Neural cell (in vitro differentiated cells): ENCODE measurements at regions not wholly inside any gene's neighbourhood (a gene's known extent, or its start where the extent isn't known, plus 50 kb on each side); places are given as distances from the start of the nearest gene placed in this dataset.

Experiments used
- H2AFZ ChIP-seq: fragments of 200-600, 300-800 bp; sonication (generic), shearing (Covaris generic); 2 replicates; pipeline ENCODE4 v1.6.0; 2014; ENCODE audit warnings: low read depth, mild to moderate bottlenecking, antibody characterized with exemption, low read length, moderate library complexity
- H3F3A ChIP-seq: fragments of 200-600 bp; shearing (Covaris generic); 2 replicates; pipeline ENCODE4 v1.6.1; 2016; ENCODE audit warnings: mild to moderate bottlenecking, moderate library complexity, mixed read lengths, antibody characterized with exemption, low read length; ENCODE audit not compliant: insufficient read depth, poor library complexity, severe bottlenecking
- H3K27ac ChIP-seq: fragments of 200-600, 300-800 bp; sonication (generic), shearing (Covaris generic); 2 replicates; pipeline ENCODE4 v1.5.1; 2014; ENCODE audit warnings: mild to moderate bottlenecking, low read length, moderate library complexity
- H3K27me3 ChIP-seq: fragments of 300-800, 200-600 bp; sonication (generic), shearing (Covaris generic); 2 replicates; pipeline ENCODE4 v1.6.0; 2014; ENCODE audit warnings: mild to moderate bottlenecking, low read depth, low read length, moderate library complexity; ENCODE audit not compliant: insufficient read depth
- H3K36me3 ChIP-seq: fragments of 300-800, 200-600 bp; sonication (generic), shearing (Covaris generic); 2 replicates; pipeline ENCODE4 v1.5.1; 2014; ENCODE audit warnings: mild to moderate bottlenecking, antibody characterized with exemption, low read length, moderate library complexity; ENCODE audit not compliant: insufficient read depth
- H3K4me2 ChIP-seq: fragments of 300-800, 200-600 bp; sonication (generic), shearing (Covaris generic); 2 replicates; pipeline ENCODE4 v1.6.0; 2014; ENCODE audit warnings: mild to moderate bottlenecking, low read length
- H3K4me3 ChIP-seq: fragments of 300-800, 200-600 bp; sonication (generic), shearing (Covaris generic); 2 replicates; pipeline ENCODE4 v1.5.1; 2014; ENCODE audit warnings: mild to moderate bottlenecking, low read length, moderate library complexity
- H3K79me2 ChIP-seq: fragments of 200-600 bp; shearing (Covaris generic); replicated peaks from 2 replicates; pipeline ENCODE4 v1.6.0; 2014; ENCODE audit warnings: mild to moderate bottlenecking, low read length, moderate library complexity; ENCODE audit not compliant: insufficient read depth
- H3K9ac ChIP-seq: fragments of 300-800, 200-600 bp; sonication (generic), shearing (Covaris generic); 2 replicates; pipeline ENCODE4 v1.6.1; 2016; ENCODE audit warnings: mild to moderate bottlenecking, low read length, mixed read lengths
- H3K9me2 ChIP-seq: fragments of 200-600 bp; shearing (Covaris generic); 2 replicates; pipeline ENCODE4 v1.6.1; 2016; ENCODE audit warnings: mild to moderate bottlenecking, low read length, mixed read lengths; ENCODE audit not compliant: insufficient read depth
- H3K9me3 ChIP-seq: fragments of 200-600, 300-800 bp; sonication (generic), shearing (Covaris generic); 2 replicates; pipeline ENCODE4 v1.6.1; 2016; ENCODE audit warnings: mild to moderate bottlenecking, mixed run types, low read length, moderate library complexity, mixed read lengths
- H4K20me1 ChIP-seq: fragments of 200-600 bp; shearing (Covaris generic); 2 replicates; pipeline ENCODE4 v1.6.1; 2016; ENCODE audit warnings: mild to moderate bottlenecking, mixed run types; ENCODE audit not compliant: insufficient read depth
- CTCF ChIP-seq: fragments of 450-650 bp; IDR thresholded peaks from 2 replicates; pipeline ENCODE4 v1.5.1; 2014; ENCODE audit warnings: antibody characterized with exemption, mild to moderate bottlenecking, moderate library complexity; ENCODE audit not compliant: poor library complexity, severe bottlenecking
- EP300 ChIP-seq: fragments of 450-650 bp; conservative IDR thresholded peaks from 2 replicates; pipeline ENCODE4 v1.6.1; 2014; ENCODE audit warnings: antibody characterized with exemption, mild to moderate bottlenecking, moderate library complexity; ENCODE audit not compliant: poor library complexity, severe bottlenecking
- EZH2 ChIP-seq: fragments of 200-600, 300-800 bp; shearing (Covaris generic), sonication (generic); IDR thresholded peaks from 2 replicates; pipeline ENCODE4 v1.6.1; 2014; ENCODE audit warnings: antibody characterized with exemption, low read length, borderline replicate concordance, mild to moderate bottlenecking; ENCODE audit not compliant: insufficient read depth, poor library complexity, severe bottlenecking
- MXI1 ChIP-seq: fragments of 450-650 bp; conservative IDR thresholded peaks from 2 replicates; pipeline ENCODE4 v1.6.1; 2014; ENCODE audit warnings: antibody characterized with exemption, mild to moderate bottlenecking; ENCODE audit not compliant: poor library complexity, severe bottlenecking
- POLR2AphosphoS5 ChIP-seq: IDR thresholded peaks from 2 replicates; pipeline ENCODE4 v1.6.1; 2012
- RAD21 ChIP-seq: fragments of 450-650 bp; conservative IDR thresholded peaks from 2 replicates; pipeline ENCODE4 v1.6.1; 2014; ENCODE audit warnings: antibody characterized with exemption, mild to moderate bottlenecking, moderate library complexity
- REST ChIP-seq: IDR thresholded peaks from 2 replicates; pipeline ENCODE4 v1.6.1; 2012; ENCODE audit warnings: borderline replicate concordance
- SMC3 ChIP-seq: fragments of 450-650 bp; conservative IDR thresholded peaks from 2 replicates; pipeline ENCODE4 v1.6.1; 2014; ENCODE audit warnings: antibody characterized with exemption, mild to moderate bottlenecking, moderate library complexity; ENCODE audit not compliant: poor library complexity
- TAF1 ChIP-seq: IDR thresholded peaks from 2 replicates; pipeline ENCODE4 v1.6.1; 2012; ENCODE audit warnings: low read depth

GRCh38 chr11:45428541-45429230, 142.5 kb upstream of the SYT13 start:
- Histone ChIP-seq H3K79me2 (no peaks in the 10 kb centered on the region), H3K9me2 (no peaks in the 10 kb centered on the region), H3K27me3 (no peaks in the 10 kb centered on the region), H3K27ac (peak overlapping the region; percentile 54), H2AFZ (no peak overlapping the region), H3F3A (no peaks in the 10 kb centered on the region), H4K20me1 (no peaks in the 10 kb centered on the region), H3K4me2 (peak overlapping the region; percentile 15), H3K9me3 (no peaks in the 10 kb centered on the region), H3K9ac (peak overlapping the region; percentile 14), H3K36me3 (no peaks in the 10 kb centered on the region), H3K4me3 (no peak overlapping the region)
- TF ChIP-seq REST (no peak), EP300 (no peak), TAF1 (no peak), CTCF (no peak), MXI1 (no peak), SMC3 (peak; percentile 17), EZH2 (no peak), RAD21 (no peak), POLR2AphosphoS5 (peak; percentile 18)

GRCh38 chr11:45428116-45428515, 142.0 kb upstream of the SYT13 start:
- Histone ChIP-seq H3K9ac (peak overlapping the region; percentile 14), H4K20me1 (no peaks in the 10 kb centered on the region), H3K79me2 (no peaks in the 10 kb centered on the region), H3F3A (no peaks in the 10 kb centered on the region), H3K27ac (peak overlapping the region; percentile 54), H3K9me2 (no peaks in the 10 kb centered on the region), H3K27me3 (no peaks in the 10 kb centered on the region), H3K36me3 (no peaks in the 10 kb centered on the region), H2AFZ (no peak overlapping the region), H3K4me2 (peak overlapping the region; percentile 15), H3K9me3 (no peaks in the 10 kb centered on the region), H3K4me3 (no peak overlapping the region)
- no peak for TF ChIP-seq EZH2
- no peak for TF ChIP-seq EP300
- TF ChIP-seq REST, result no peak
- TF ChIP-seq CTCF, result no peak
- no peak for TF ChIP-seq SMC3
- no peak for TF ChIP-seq MXI1
- TF ChIP-seq RAD21, result no peak
- no peak for TF ChIP-seq POLR2AphosphoS5
- TF ChIP-seq TAF1, result no peak
